Bronchial epithelial cell (primary cell): ENCODE measurements at regions not wholly inside any gene's neighbourhood (a gene's known extent, or its start where the extent isn't known, plus 50 kb on each side); places are given as distances from the start of the nearest gene placed in this dataset.
A peak's percentile ranks its signal among the peaks of the same experiment; 100 is the strongest.

Experiments used
- DNase-seq: peaks from one replicate; pipeline ENCODE4 v3.0.0-alpha.2; 2010; ENCODE audit warnings: low read depth
- FAIRE-seq: peaks from 2 replicates; lab custom pipeline; 2011; peaks lifted over from hg19 to GRCh38; lab: Jason Lieb, UNC
- H3K27me3 ChIP-seq: 2 replicates; pipeline ENCODE4 v1.5.1; 2011; ENCODE audit warnings: low read length; ENCODE audit not compliant: control insufficient read depth, insufficient read depth
- H3K36me3 ChIP-seq: 2 replicates; pipeline ENCODE4 v1.5.1; 2011; ENCODE audit warnings: low read length; ENCODE audit not compliant: control insufficient read depth, insufficient read depth
- H3K4me3 ChIP-seq: 2 replicates; pipeline ENCODE4 v1.5.1; 2011; ENCODE audit warnings: mild to moderate bottlenecking, low read depth, low read length, control low read depth
- TF ChIP-seq, protein P1 (sequence below): IDR thresholded peaks from 2 replicates; pipeline ENCODE4 v1.5.1; 2011; ENCODE audit warnings: mild to moderate bottlenecking, moderate library complexity, low read length, control low read depth, inconsistent platforms; ENCODE audit not compliant: insufficient read depth, severe bottlenecking

DNA sequence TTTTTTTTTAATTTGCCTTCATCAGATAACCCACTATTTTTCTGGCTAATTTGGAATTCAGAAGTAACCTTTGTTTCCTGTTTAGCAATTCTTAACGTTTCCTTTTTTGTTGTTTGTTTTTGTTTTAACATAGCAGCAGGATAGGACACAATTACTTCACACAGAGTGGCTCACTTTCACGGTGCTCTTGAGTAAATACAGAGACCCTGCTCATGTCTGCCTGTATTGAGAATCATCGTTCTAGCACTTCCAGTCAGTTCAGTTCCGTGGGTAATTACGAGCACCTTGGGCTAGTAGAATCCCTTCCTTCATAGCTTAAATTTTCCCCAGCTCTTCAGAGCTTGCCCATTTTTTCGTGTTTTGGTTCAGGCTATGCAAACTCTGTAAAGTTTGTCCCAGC, 1225.4 kb upstream of the LRRTM1 start:
- no peaks in the 10 kb centered on the region for H3K27me3 ChIP-seq
- H3K4me3 ChIP-seq, result no peak overlapping the region
- FAIRE-seq (no peak), DNase-seq (no peak)
- TF ChIP-seq, protein P1, sequence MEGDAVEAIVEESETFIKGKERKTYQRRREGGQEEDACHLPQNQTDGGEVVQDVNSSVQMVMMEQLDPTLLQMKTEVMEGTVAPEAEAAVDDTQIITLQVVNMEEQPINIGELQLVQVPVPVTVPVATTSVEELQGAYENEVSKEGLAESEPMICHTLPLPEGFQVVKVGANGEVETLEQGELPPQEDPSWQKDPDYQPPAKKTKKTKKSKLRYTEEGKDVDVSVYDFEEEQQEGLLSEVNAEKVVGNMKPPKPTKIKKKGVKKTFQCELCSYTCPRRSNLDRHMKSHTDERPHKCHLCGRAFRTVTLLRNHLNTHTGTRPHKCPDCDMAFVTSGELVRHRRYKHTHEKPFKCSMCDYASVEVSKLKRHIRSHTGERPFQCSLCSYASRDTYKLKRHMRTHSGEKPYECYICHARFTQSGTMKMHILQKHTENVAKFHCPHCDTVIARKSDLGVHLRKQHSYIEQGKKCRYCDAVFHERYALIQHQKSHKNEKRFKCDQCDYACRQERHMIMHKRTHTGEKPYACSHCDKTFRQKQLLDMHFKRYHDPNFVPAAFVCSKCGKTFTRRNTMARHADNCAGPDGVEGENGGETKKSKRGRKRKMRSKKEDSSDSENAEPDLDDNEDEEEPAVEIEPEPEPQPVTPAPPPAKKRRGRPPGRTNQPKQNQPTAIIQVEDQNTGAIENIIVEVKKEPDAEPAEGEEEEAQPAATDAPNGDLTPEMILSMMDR, result no peak
- no peaks in the 10 kb centered on the region for H3K36me3 ChIP-seq

DNA sequence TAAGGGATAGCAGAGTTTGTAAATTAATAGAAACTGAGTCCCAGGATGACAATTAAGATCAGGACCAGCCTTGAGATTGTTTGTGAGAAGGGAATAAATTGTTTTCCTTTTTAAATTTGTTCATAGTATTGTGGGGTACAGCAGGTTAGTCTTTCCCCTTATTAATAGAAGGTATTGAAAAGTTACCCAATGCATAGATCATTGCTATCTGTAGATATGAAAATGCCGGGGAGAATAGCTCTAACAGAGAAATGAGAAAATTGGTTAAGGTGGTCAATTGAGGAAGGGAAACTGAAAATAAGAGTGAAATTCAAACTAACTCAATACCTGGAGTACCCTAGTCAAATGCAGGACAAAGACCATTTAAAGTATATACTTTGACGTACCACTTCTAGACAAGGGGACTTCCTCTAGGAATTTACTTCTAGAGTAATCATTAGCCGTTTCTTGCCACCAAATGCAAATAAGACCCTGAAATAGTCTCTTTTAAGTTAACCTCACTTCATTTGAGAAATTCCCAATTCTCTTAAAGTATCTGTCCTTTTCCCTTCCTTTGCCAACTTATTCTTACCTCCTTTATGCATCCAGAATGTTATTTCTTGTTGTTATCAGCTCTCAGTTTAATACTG, 1224.4 kb upstream of the LRRTM1 start:
- H3K4me3 ChIP-seq, result no peak overlapping the region
- TF ChIP-seq, protein P1, result no peak
- no peak for FAIRE-seq

DNA sequence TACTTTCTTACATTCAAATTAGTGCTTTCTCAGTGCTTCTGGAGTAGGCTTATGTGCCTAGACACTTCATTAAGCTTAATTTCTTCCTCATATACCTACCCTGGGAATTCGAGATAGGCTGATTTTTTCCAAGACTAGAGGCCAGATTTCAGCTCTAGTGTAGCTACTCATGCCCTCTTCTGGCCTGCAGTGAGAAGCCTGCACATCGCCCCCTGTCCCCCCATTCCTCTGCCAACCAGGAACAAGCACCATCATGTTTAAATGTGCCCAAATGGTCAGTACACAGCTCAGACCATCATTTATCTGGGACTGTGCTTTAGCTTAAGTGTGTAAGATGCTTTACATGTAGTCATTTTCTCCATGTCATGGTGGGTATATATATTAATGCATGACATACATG, 1218.8 kb upstream of the LRRTM1 start:
- Histone ChIP-seq H3K36me3 (no peaks in the 10 kb centered on the region), H3K4me3 (no peak overlapping the region), H3K27me3 (no peaks in the 10 kb centered on the region)
- FAIRE-seq, result no peak
- DNase-seq, result no peak
- TF ChIP-seq, protein P1, result no peak

More for the DNA sequence above, 1224.4 kb upstream of the LRRTM1 start:
- H3K27me3 ChIP-seq, result no peaks in the 10 kb centered on the region
- no peak for DNase-seq
- no peaks in the 10 kb centered on the region for H3K36me3 ChIP-seq

DNA sequence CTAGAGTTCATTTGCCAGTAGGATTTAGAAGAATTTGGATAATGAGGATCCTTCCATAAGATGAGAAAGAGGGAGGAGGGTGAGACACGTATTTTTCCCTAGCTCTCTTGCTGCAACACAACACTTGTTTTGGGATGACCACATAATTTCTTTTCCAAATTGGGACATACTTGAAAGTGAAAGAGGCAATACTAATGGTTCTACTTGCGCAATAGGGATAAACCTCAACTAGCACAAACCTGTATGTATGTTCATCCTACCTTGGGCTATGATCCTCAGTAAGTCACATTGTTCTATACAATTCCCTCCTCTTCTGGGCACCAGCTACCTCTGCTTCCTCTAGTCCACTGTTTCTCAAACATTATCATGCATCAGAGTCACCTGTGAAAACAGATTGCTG, 1208.8 kb upstream of the LRRTM1 start:
- H3K27me3 ChIP-seq, result no peaks in the 10 kb centered on the region
- no peaks in the 10 kb centered on the region for H3K36me3 ChIP-seq
- TF ChIP-seq, protein P1, result no peak
- no peak overlapping the region for H3K4me3 ChIP-seq
- peak; percentile 15 for DNase-seq
- FAIRE-seq, result no peak

DNA sequence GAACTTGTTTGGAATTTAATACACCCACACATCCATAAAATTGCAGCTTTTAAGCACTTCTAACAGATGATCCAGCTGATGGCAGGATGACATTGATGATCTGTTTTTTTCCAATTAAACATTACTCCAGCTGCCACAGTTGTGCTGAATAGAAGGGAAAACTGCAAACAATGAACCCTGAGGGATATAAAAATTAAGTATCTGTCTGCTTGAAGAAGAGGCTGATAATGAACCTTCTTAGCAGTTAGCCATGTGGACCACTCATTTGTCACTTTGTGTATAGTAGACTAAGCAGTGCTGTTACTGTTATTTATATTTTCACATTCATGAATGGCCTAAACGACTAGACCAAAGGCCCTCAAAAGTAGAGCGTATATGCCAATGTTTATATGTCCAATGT, 1201.0 kb upstream of the LRRTM1 start:
- FAIRE-seq (no peak), DNase-seq (no peak)
- no peaks in the 10 kb centered on the region for H3K36me3 ChIP-seq
- H3K27me3 ChIP-seq, result no peaks in the 10 kb centered on the region
- H3K4me3 ChIP-seq, result no peak overlapping the region
- TF ChIP-seq, protein P1, result no peak

DNA sequence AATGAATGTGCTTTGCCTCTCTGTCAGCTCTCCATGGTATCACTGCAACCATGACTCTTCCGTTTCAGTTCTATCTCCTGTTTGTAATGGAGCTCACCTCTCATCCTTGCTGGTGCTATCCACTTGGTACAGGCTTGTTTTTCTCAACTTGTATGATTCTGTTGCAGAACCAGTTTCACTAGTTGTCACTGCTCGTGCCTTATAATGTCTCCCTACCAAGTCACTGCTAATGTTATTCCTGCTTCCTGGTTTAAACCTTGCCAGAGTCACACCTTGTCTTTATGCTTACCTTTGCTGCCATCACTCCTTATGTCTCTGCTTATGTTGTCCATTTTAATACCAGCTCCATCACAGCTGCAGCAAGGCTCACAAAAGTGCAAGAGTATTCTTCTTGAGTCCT, 1191.0 kb upstream of the LRRTM1 start:
- peak; percentile 4 for DNase-seq
- TF ChIP-seq, protein P1, result no peak
- H3K36me3 ChIP-seq, result no peaks in the 10 kb centered on the region
- no peak overlapping the region for H3K4me3 ChIP-seq
- H3K27me3 ChIP-seq, result no peaks in the 10 kb centered on the region
- no peak for FAIRE-seq
